H1 (cell line): ENCODE measurements at regions not wholly inside any gene's neighbourhood (a gene's known extent, or its start where the extent isn't known, plus 50 kb on each side); places are given as distances from the start of the nearest gene placed in this dataset.

ENCODE experiments used
- CTCF ChIA-PET: fragments of 300-600 bp; sonication (Branson Sonifier 250); formaldehyde crosslinking; loops from one replicate; lab custom pipeline; 2021; ENCODE audit not compliant: partially characterized antibody; lab: Charles Lee
- POLR2A ChIA-PET: fragments of 300-600 bp; sonication (Branson Sonifier 250); formaldehyde crosslinking; loops from one replicate; lab custom pipeline; 2021; ENCODE audit warnings: inconsistent platforms; ENCODE audit not compliant: partially characterized antibody; lab: Charles Lee
- DNase-seq, 2 experiments: peaks; one replicate each; pipeline versions ENCODE4 v3.0.0 to v3.0.0-alpha.2; 2010 to 2022; ENCODE audit warnings: low spot score in 2 of 2, low read depth in 1 of 2, mixed read lengths in 1 of 2
- FAIRE-seq: peaks from 2 replicates; lab custom pipeline; 2011; peaks lifted over from hg19 to GRCh38; lab: Jason Lieb, UNC
- H2AFZ ChIP-seq: 2 replicates; pipeline ENCODE4 v1.8.1; 2012; ENCODE audit warnings: low read length, inconsistent platforms
- H2AK5ac ChIP-seq: 2 replicates; pipeline ENCODE4 v1.6.1; 2013; ENCODE audit warnings: low read depth, low read length
- H2BK120ac ChIP-seq: replicated peaks from 2 replicates; pipeline ENCODE3; 2013; ENCODE audit warnings: low read depth, low read length, inconsistent platforms
- H2BK12ac ChIP-seq: 2 replicates; pipeline ENCODE4 v1.6.1; 2013; ENCODE audit warnings: low read depth, low read length
- H2BK15ac ChIP-seq: 2 replicates; pipeline ENCODE4 v1.6.1; 2013; ENCODE audit warnings: low read length
- H2BK20ac ChIP-seq: 2 replicates; pipeline ENCODE4 v1.6.1; 2013; ENCODE audit warnings: low read length
- H2BK5ac ChIP-seq: 2 replicates; pipeline ENCODE4 v1.6.1; 2013; ENCODE audit warnings: low read depth, low read length
- H3K14ac ChIP-seq: 2 replicates; pipeline ENCODE4 v1.6.1; 2013; ENCODE audit warnings: inconsistent platforms; ENCODE audit not compliant: insufficient read length
- H3K18ac ChIP-seq: 2 replicates; pipeline ENCODE4 v1.6.1; 2013; ENCODE audit warnings: low read length; ENCODE audit errors: extremely low read depth
- H3K23ac ChIP-seq: 2 replicates; pipeline ENCODE4 v1.6.1; 2013; ENCODE audit warnings: inconsistent platforms; ENCODE audit not compliant: insufficient read length
- H3K23me2 ChIP-seq: 2 replicates; pipeline ENCODE4 v1.6.1; 2013; ENCODE audit warnings: low read depth, low read length
- H3K27ac ChIP-seq: 2 replicates; pipeline ENCODE4 v1.6.1; 2011; ENCODE audit warnings: low read depth, low read length, inconsistent platforms
- H3K27me3 ChIP-seq, 4 experiments: replicated peaks in 1 of 4; 1 replicate in 1 of 4; 2 replicates in 3 of 4; pipeline versions ENCODE4 v1.6.1 to v1.8.1; 2011 to 2013; ENCODE audit warnings: low read length in 3 of 4, mild to moderate bottlenecking in 3 of 4, inconsistent platforms in 2 of 4, mixed read lengths in 2 of 4, moderate library complexity in 1 of 4; ENCODE audit not compliant: control insufficient read depth in 3 of 4, insufficient read depth in 3 of 4; ENCODE audit errors: extremely low read depth in 1 of 4
- H3K36me3 ChIP-seq, 4 experiments: 2 replicates each; pipeline versions ENCODE4 v1.6.1 to v1.8.1; 2011 to 2013; ENCODE audit warnings: mild to moderate bottlenecking in 4 of 4, low read length in 3 of 4, moderate library complexity in 2 of 4, control low read depth in 1 of 4, inconsistent platforms in 1 of 4; ENCODE audit not compliant: insufficient read depth in 4 of 4, control insufficient read depth in 2 of 4
- H3K4ac ChIP-seq: replicated peaks from 2 replicates; pipeline ENCODE3; 2013; ENCODE audit warnings: low read length, low read depth, mixed read lengths, inconsistent platforms; ENCODE audit not compliant: insufficient read length
- H3K4me1 ChIP-seq, 4 experiments: replicated peaks in 1 of 4; 1 replicate in 1 of 4; 2 replicates in 3 of 4; pipeline versions ENCODE4 v1.6.1 to v1.8.1; 2011 to 2013; ENCODE audit warnings: low read length in 3 of 4, inconsistent platforms in 2 of 4, mixed read lengths in 1 of 4; ENCODE audit not compliant: insufficient read depth in 4 of 4, control insufficient read depth in 3 of 4
- H3K4me2 ChIP-seq, 2 experiments: 2 replicates each; pipeline versions ENCODE4 v1.6.1 to v1.8.1; 2011 to 2013; ENCODE audit warnings: low read depth in 2 of 2, low read length in 2 of 2, control low read depth in 1 of 2, inconsistent platforms in 1 of 2, mild to moderate bottlenecking in 1 of 2; ENCODE audit not compliant: insufficient read depth in 1 of 2
- H3K4me3 ChIP-seq, 4 experiments: fragments of 200-600, 300-600 bp in 1 of 4; sonication (generic), shearing (Covaris generic), sonication (Bioruptor Twin) in 1 of 4; 2 replicates each; pipeline versions ENCODE4 v1.5.1 to v1.8.1; 2011 to 2016; ENCODE audit warnings: low read length in 4 of 4, low read depth in 3 of 4, control low read depth in 2 of 4, inconsistent platforms in 2 of 4, mild to moderate bottlenecking in 2 of 4, mixed read lengths in 1 of 4, moderate library complexity in 1 of 4; ENCODE audit not compliant: insufficient read depth in 2 of 4; ENCODE audit errors: extremely low read depth in 1 of 4
- H3K56ac ChIP-seq: replicated peaks from 2 replicates; pipeline ENCODE3; 2013; ENCODE audit warnings: low read depth, mild to moderate bottlenecking, mixed read lengths, low read length, inconsistent platforms; ENCODE audit not compliant: insufficient read length
- H3K79me1 ChIP-seq: 2 replicates; pipeline ENCODE4 v1.6.1; 2013; ENCODE audit warnings: low read depth, low read length, control low read depth
- H3K79me2 ChIP-seq, 2 experiments: 2 replicates each; pipeline versions ENCODE4 v1.6.1 to v1.8.1; 2012 to 2013; ENCODE audit warnings: low read length in 2 of 2, mild to moderate bottlenecking in 2 of 2, inconsistent platforms in 1 of 2; ENCODE audit not compliant: insufficient read depth in 2 of 2, control insufficient read depth in 1 of 2
- H3K9ac ChIP-seq, 4 experiments: replicated peaks in 1 of 4; 1 replicate in 1 of 4; 2 replicates in 3 of 4; pipeline versions ENCODE4 v1.6.1 to v1.8.1; 2011 to 2013; ENCODE audit warnings: low read depth in 3 of 4, low read length in 3 of 4, control low read depth in 2 of 4, mild to moderate bottlenecking in 2 of 4, moderate library complexity in 2 of 4, inconsistent platforms in 1 of 4; ENCODE audit errors: extremely low read depth in 1 of 4
- H3K9me3 ChIP-seq, 2 experiments: 2 replicates each; pipeline versions ENCODE4 v1.6.1 to v1.8.1; 2012 to 2013; ENCODE audit warnings: mild to moderate bottlenecking in 2 of 2, moderate library complexity in 2 of 2, control low read depth in 1 of 2, inconsistent platforms in 1 of 2, low read depth in 1 of 2, low read length in 1 of 2, mixed read lengths in 1 of 2; ENCODE audit not compliant: insufficient read depth in 2 of 2
- H4K20me1 ChIP-seq, 2 experiments: replicated peaks in 1 of 2; 2 replicates each; pipeline versions ENCODE3 to v1.8.1; 2011 to 2013; ENCODE audit warnings: inconsistent platforms in 2 of 2, low read length in 2 of 2, mild to moderate bottlenecking in 1 of 2; ENCODE audit not compliant: insufficient read depth in 2 of 2, control insufficient read depth in 1 of 2
- H4K5ac ChIP-seq: 2 replicates; pipeline ENCODE4 v1.6.1; 2013; ENCODE audit warnings: low read length, low read depth, mixed read lengths, inconsistent platforms; ENCODE audit not compliant: insufficient read length
- H4K8ac ChIP-seq: 2 replicates; pipeline ENCODE4 v1.8.0; 2013; ENCODE audit warnings: mild to moderate bottlenecking, moderate library complexity, low read length, inconsistent platforms; ENCODE audit not compliant: insufficient read depth; ENCODE audit errors: extremely low read depth
- H4K91ac ChIP-seq: replicated peaks from 2 replicates; pipeline ENCODE3; 2013; ENCODE audit warnings: low read length, mixed read lengths, inconsistent platforms; ENCODE audit not compliant: insufficient read length
- BACH1 ChIP-seq: IDR thresholded peaks from 2 replicates; pipeline ENCODE4 v1.6.1; 2012; ENCODE audit warnings: low read length, improper control_type of control experiment
- CREB1 ChIP-seq: IDR thresholded peaks from 2 replicates; pipeline ENCODE4 v1.6.1; 2012; ENCODE audit warnings: inconsistent platforms
- CTBP2 ChIP-seq: IDR thresholded peaks from 2 replicates; pipeline ENCODE4 v1.7.0; 2011; ENCODE audit warnings: borderline replicate concordance, mild to moderate bottlenecking, moderate library complexity, mixed read lengths, low read length; ENCODE audit not compliant: insufficient read depth, insufficient read length
- GTF2F1 ChIP-seq: IDR thresholded peaks from 2 replicates; pipeline ENCODE4 v1.6.1; 2012; ENCODE audit warnings: low read depth, low read length, improper control_type of control experiment, borderline replicate concordance
- JUN ChIP-seq: IDR thresholded peaks from 2 replicates; pipeline ENCODE4 v1.6.1; 2011; ENCODE audit warnings: low read depth, mild to moderate bottlenecking, improper control_type of control experiment, low read length
- MAFK ChIP-seq: IDR thresholded peaks from 2 replicates; pipeline ENCODE4 v1.6.1; 2012; ENCODE audit warnings: low read depth, mild to moderate bottlenecking, improper control_type of control experiment, low read length
- NANOG ChIP-seq: IDR thresholded peaks from 2 replicates; pipeline ENCODE4 v1.6.1; 2011; ENCODE audit warnings: low read length, low read depth, mild to moderate bottlenecking, inconsistent platforms; ENCODE audit not compliant: insufficient read depth, poor library complexity, severe bottlenecking
- SIX5 ChIP-seq: IDR thresholded peaks from 2 replicates; pipeline ENCODE4 v1.6.1; 2011; ENCODE audit warnings: mild to moderate bottlenecking, low read depth, low read length
- SUZ12 ChIP-seq: fragments of 200-600 bp; sonication (generic); IDR thresholded peaks from 2 replicates; pipeline ENCODE4 v1.6.1; 2012; ENCODE audit warnings: mild to moderate bottlenecking, inconsistent platforms, low read length, moderate library complexity, mixed read lengths
- YY1 ChIP-seq: IDR thresholded peaks from 2 replicates; pipeline ENCODE4 v1.6.1; 2011; ENCODE audit warnings: low read depth, mild to moderate bottlenecking, low read length
- whole genome bisulfite sequencing, 2 experiments: shearing (Covaris generic) in 1 of 2; methylation state at CpG; one replicate each; pipeline versions ENCODE4 v1.1.6 to v1.1.7; 2013 to 2015; ENCODE audit warnings: low lambda C conversion rate in 2 of 2, mixed read lengths in 2 of 2, inconsistent platforms in 1 of 2, low coverage in 1 of 2, missing lambda C conversion rate in 1 of 2; ENCODE audit not compliant: insufficient replicate concordance in 2 of 2, insufficient coverage in 1 of 2, insufficient read length in 1 of 2; ENCODE audit errors: extremely low coverage in 1 of 2, missing lambda C conversion rate in 1 of 2; 5-methylcytosine and 5-hydroxymethylcytosine counted together
- TF ChIP-seq, protein P1 (sequence below): IDR thresholded peaks from 2 replicates; pipeline ENCODE4 v1.6.1; 2011; ENCODE audit warnings: low read depth, mild to moderate bottlenecking, low read length; ENCODE audit not compliant: insufficient read depth
- TF ChIP-seq, protein P2 (sequence below): IDR thresholded peaks from 2 replicates; pipeline ENCODE4 v1.6.1; 2012; ENCODE audit warnings: low read length, inconsistent platforms

DNA sequence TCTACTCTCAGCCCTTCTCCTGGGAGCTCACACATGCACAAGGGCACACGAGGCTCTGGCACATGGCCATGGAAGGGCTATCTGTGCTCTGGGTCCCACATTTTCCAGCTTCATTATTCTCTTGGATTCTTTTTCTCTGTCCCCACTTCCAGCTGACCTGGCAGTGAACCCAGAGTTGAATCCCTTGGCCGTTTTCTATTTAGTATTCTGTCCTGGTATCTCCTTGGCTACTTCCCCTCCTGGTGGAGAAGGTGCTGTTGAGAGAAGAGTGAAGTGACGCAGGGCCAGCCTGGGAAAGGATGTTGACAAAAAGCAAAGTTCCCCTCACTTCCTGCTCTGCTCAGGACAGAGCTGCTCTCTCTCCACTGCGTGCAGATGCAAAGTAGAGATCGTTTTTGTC lies 303.1 kb downstream of the IRS2 start:
- Histone ChIP-seq H3K79me2 (no peaks in the 10 kb centered on the region), H3K4ac (no peak overlapping the region), H3K18ac (no peak overlapping the region), H2BK15ac (no peak overlapping the region), H3K4me1 (no peaks in the 10 kb centered on the region), H3K23me2 (no peaks in the 10 kb centered on the region), H2AFZ (no peak overlapping the region), H2BK20ac (no peak overlapping the region), H3K36me3 (no peaks in the 10 kb centered on the region), H3K23ac (no peak overlapping the region), H3K27ac (no peak overlapping the region), H3K9ac (no peak overlapping the region), H3K79me1 (no peaks in the 10 kb centered on the region), H2BK5ac (no peak overlapping the region), H4K5ac (no peak overlapping the region), H3K4me3 (no peak overlapping the region), H2AK5ac (no peak overlapping the region), H3K27me3 (no peaks in the 10 kb centered on the region), H4K20me1 (no peaks in the 10 kb centered on the region), H3K14ac (no peak overlapping the region), H2BK120ac (no peak overlapping the region), H3K56ac (no peak overlapping the region), H3K9me3 (0 out of 4 replicates have a peak, but pooled peaks cover 0 to 2% of the 10 kb centered on the region in 2 experiments), H2BK12ac (no peak overlapping the region), H4K91ac (no peak overlapping the region), H3K4me2 (no peak overlapping the region), H4K8ac (no peak overlapping the region)
- POLR2A ChIA-PET, result no interaction called here
- FAIRE-seq (no peak), DNase-seq (no peak)
- CTCF ChIA-PET, result interaction anchor here (0.6 to 2.0 kb wide), 2 partner anchors 108 to 127 kb away, joined by 3 to 4 read pairs; no protein-coding TSS in a partner anchor
- 85% methylated on average over 5 of the region's 5 CpGs; no CpG with 5 or more reads in 1 of the 2 experiments for WGBS, 2 experiments
- TF ChIP-seq JUN, result no peak
- TF ChIP-seq GTF2F1, result no peak
- no peak for TF ChIP-seq SIX5
- TF ChIP-seq, protein P1, sequence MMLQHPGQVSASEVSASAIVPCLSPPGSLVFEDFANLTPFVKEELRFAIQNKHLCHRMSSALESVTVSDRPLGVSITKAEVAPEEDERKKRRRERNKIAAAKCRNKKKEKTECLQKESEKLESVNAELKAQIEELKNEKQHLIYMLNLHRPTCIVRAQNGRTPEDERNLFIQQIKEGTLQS, result no peak
- no peak for TF ChIP-seq CTBP2
- no peak for TF ChIP-seq MAFK
- TF ChIP-seq BACH1, result no peak
- TF ChIP-seq CREB1, result no peak
- TF ChIP-seq YY1, result no peak
- TF ChIP-seq, protein P2, sequence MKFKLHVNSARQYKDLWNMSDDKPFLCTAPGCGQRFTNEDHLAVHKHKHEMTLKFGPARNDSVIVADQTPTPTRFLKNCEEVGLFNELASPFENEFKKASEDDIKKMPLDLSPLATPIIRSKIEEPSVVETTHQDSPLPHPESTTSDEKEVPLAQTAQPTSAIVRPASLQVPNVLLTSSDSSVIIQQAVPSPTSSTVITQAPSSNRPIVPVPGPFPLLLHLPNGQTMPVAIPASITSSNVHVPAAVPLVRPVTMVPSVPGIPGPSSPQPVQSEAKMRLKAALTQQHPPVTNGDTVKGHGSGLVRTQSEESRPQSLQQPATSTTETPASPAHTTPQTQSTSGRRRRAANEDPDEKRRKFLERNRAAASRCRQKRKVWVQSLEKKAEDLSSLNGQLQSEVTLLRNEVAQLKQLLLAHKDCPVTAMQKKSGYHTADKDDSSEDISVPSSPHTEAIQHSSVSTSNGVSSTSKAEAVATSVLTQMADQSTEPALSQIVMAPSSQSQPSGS, result no peak
- no peak for TF ChIP-seq NANOG
- no peak for TF ChIP-seq SUZ12
